GM12872 (cell line): ENCODE measurements at regions not wholly inside any gene's neighbourhood (a gene's known extent, or its start where the extent isn't known, plus 50 kb on each side); places are given as distances from the start of the nearest gene placed in this dataset.

Source experiments
- TF ChIP-seq, protein P1 (sequence below): IDR thresholded peaks from 3 replicates; pipeline ENCODE4 v1.5.1; 2011; ENCODE audit warnings: low read depth, mild to moderate bottlenecking, low read length, moderate library complexity; ENCODE audit not compliant: insufficient read depth

DNA sequence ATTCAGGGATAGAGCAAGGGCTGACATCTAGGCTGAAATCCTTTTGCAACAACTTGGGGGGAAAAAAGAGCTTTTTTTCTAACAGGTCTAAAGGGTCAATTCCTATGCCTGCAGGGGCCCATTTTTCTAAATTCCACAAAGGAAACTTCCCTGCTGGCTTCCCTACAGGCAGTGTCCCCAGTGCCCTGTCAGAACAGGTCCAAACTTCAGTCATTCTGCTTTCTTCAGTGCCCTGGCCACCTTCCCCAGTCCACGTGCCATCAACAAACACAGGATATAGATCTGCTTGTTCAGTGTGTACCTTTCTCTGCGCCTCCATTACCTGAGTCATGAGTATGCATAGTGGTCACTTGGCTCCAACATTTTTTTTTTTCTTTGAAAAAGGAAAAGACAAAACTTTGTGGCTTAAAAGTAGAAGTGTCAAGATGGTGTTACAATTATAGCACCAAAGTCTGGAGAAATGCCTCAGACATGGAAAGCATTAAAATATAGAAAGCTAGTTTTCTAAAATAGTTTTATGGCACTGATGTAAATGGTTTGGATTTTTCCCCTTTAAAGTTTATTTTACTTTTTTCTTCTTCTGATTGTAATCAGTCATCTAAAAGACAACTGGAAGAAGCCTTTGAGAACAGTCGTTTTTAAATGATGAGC lies 84.0 kb upstream of the JADE1 start:
- TF ChIP-seq, protein P1, sequence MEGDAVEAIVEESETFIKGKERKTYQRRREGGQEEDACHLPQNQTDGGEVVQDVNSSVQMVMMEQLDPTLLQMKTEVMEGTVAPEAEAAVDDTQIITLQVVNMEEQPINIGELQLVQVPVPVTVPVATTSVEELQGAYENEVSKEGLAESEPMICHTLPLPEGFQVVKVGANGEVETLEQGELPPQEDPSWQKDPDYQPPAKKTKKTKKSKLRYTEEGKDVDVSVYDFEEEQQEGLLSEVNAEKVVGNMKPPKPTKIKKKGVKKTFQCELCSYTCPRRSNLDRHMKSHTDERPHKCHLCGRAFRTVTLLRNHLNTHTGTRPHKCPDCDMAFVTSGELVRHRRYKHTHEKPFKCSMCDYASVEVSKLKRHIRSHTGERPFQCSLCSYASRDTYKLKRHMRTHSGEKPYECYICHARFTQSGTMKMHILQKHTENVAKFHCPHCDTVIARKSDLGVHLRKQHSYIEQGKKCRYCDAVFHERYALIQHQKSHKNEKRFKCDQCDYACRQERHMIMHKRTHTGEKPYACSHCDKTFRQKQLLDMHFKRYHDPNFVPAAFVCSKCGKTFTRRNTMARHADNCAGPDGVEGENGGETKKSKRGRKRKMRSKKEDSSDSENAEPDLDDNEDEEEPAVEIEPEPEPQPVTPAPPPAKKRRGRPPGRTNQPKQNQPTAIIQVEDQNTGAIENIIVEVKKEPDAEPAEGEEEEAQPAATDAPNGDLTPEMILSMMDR, result no peak

DNA sequence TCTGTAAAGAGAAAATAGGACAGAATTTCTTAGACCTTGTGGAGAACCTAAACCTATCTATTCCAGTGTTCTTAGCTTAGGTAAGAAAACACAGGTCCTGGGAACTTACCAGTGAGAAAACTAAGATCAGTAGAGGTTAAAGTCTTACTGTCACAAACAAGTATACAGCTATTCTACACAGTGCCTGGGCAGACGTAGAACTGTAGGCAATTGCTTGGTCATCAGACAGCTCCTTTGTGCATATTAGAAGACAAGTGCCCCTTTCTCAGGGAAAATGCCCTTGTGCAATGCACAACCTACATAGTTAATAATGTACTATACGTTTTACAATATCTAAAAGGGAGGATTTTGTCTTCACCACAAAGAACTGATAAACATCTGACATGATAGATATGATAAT lies 86.6 kb upstream of the JADE1 start:
- TF ChIP-seq, protein P1, result no peak

DNA sequence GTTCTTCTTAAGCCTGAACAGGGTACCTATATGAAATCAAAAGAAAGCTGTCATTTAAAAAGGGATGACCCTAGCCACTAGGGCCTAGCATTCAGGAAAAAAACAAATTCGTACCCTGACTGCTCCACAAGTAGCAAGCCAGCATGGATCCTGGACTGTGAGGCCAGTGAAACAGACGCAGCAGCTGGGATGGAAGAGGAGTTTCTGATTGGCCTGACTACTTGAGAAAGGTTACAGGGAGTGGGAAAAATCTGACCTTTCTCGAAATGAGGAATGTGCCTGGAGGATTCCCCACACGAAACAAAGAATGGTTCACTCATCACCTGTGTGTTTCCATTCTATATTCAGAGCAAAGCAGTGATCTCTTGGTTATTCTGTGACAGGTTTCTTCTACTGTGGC lies 87.6 kb upstream of the JADE1 start:
- TF ChIP-seq, protein P1, result no peak

DNA sequence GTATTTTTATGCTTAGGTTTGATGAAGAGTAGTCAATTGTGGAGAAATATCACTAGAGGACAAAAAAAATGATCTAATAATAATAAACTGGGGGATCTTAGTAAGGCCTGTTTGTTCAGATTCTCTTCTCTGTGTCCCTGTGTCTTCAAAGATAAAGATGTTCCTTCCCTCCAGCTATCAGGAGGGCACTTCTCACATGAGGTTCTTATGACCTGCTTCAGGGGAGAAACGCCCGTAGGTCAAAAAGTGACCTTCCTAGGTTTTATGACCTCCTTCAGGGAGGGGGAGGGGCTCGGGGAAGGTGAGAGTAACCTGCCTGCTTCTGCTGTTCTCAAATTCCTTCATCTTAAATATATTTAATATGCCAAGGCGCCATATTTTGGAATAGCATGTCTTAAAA lies 89.2 kb upstream of the JADE1 start:
- TF ChIP-seq, protein P1, result no peak

DNA sequence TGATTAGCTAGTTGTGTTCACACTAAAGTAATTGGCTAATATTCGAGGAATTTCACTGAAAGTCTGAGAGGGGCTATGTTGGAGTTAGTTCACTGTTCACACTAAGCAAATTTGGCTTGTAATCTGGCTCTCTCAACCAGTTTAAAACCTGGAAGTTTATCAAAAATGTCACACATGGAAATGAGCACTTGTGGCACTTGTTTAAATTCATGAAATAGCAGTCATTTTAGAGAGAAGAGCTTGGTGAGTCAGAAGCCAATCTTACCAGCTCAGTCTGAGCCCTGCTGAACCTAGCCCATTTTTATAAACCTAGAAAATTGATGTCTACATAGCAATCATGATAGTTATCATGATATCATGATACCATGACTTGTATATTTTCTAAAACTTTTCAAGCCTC lies 90.7 kb upstream of the JADE1 start:
- TF ChIP-seq, protein P1, result no peak

DNA sequence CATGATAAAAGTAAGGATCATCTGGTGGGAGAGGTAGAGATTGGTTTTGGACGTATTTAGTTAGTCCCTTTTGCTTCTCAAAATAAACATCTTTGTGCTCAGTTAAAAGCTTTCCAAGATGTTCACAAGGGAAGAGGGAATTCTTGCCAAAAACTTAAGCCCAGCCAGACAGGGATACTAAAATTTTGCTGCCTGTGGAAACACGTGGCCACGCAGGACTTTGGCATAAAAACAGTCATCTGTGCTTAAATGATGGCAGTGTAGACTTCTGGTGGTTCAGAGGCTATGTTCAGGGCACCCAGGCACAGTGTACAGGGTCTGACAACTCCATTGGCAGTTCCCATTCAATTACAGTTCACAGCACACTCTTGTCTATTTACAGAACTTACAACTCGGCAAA lies 93.2 kb upstream of the JADE1 start:
- TF ChIP-seq, protein P1, result no peak

DNA sequence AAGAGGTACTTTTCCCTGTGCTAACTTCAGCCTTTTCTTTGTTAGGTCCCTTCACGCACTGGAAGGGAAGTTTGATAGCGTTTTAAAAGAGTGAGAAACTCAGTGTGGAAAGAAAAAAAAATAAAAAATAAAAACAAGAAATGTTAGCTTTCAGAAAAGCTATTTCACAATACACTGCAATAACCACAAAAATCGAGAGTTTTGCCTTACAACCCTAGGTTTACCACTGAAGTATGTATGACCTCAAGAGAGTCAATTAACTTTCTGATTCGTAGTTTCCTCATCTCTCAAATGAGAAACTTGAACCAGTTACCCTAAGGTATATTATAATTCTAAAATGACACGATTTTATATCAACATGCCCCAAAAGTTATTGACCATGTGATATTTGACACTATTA lies 93.9 kb upstream of the JADE1 start:
- TF ChIP-seq, protein P1, result no peak

DNA sequence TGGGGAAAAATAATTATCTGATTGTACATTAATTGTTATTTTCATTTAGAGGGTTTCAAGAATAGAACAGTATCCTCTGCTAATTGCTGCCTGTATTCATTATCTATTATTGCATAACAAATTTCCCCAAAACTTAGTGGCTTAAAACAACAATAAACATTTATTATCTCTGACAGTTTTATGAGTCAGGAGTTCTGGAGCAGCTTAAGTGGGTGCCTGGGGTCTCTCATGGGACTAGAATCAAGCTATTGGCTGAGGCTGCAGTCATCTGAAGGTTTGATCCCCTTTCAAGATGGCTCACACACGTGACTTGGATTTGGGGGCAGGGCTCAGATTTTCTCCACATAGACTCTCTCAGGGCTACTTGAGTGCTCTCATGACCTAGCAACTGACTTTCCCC lies 98.1 kb upstream of the JADE1 start:
- TF ChIP-seq, protein P1, result no peak
